ENCODE measurements at regions not wholly inside any gene's neighbourhood (a gene's known extent, or its start where the extent isn't known, plus 50 kb on each side); places are given as distances from the start of the nearest gene placed in this dataset.
A peak's percentile ranks its signal among the peaks of the same experiment; 100 is the strongest.

- in situ Hi-C loops (cut with MboI), result no loop called here
- Histone ChIP-seq H3K9ac (ENCODE audit: insufficient read depth in 1 of 2, low read depth in 2 of 2, low read length in 2 of 2) (no peak overlapping the region), H3K79me2 (ENCODE audit: control insufficient read depth, insufficient read depth, low read length) (no peaks in the 10 kb centered on the region), H2AFZ (ENCODE audit: low read depth, low read length) (no peak overlapping the region), H3K9me1 (ENCODE audit: control insufficient read depth, insufficient read depth, low read length) (no peaks in the 10 kb centered on the region), H3K4me1 (replicated peaks in 1 of 2; ENCODE audit: control insufficient read depth in 2 of 2, insufficient read depth in 2 of 2, low read length in 2 of 2) (no peaks in the 10 kb centered on the region), H3K36me3 (ENCODE audit: control insufficient read depth, insufficient read depth, low read length) (no peaks in the 10 kb centered on the region), H3K4me2 (ENCODE audit: insufficient read depth, low read length) (no peak overlapping the region), H3K9me3 (replicated peaks; ENCODE audit: control insufficient read depth, insufficient read depth, low read depth, low read length) (no peaks in the 10 kb centered on the region), H4K20me1 (replicated peaks; ENCODE audit: control insufficient read depth, insufficient read depth, low read length) (no peaks in the 10 kb centered on the region), H3K27me3 (ENCODE audit: control insufficient read depth in 2 of 2, insufficient read depth in 2 of 2, low read length in 2 of 2) (peaks cover 7 to 12% of the 10 kb centered on the region in 2 experiments; a peak in 3 of 5 replicates), H3K4me3 (no peak overlapping the region), H3K27ac (ENCODE audit: extremely low read depth, low read depth, low read length) (no peak overlapping the region)
- no peak for DNase-seq (ENCODE audit: extremely low read depth in 1 of 4, low spot score in 3 of 4)
- ChIA-PET POLR2A (interaction anchor here (0.6 to 1.2 kb wide), 2 partner anchors 137 to 338 kb away, joined by 3 to 4 read pairs; no protein-coding TSS in a partner anchor), CTCF (ENCODE audit: low intra/inter-chr PET ratio) (no interaction called here)
- TF ChIP-seq RCOR1 (IDR thresholded peaks at IDR 0.05; ENCODE audit: borderline replicate concordance in 1 of 2, low read depth in 2 of 2, low read length in 2 of 2), result peak in 1 of 2 experiments; percentile 29; a peak in 1 of 4 replicates
- TF ChIP-seq ZNF384 (IDR thresholded peaks at IDR 0.05; ENCODE audit: low read depth, low read length), result no peak
- no peak for TF ChIP-seq REST (IDR thresholded peaks at IDR 0.05; ENCODE audit: borderline replicate concordance)
- TF ChIP-seq REST (CRISPR knock-in tag; IDR thresholded peaks at IDR 0.05; ENCODE audit: low read depth), result no peak
- peak; percentile 71 for TF ChIP-seq PKNOX1 (IDR thresholded peaks at IDR 0.05)
- TF ChIP-seq NRF1 (conservative IDR thresholded peaks at IDR 0.05 in 1 of 2, IDR thresholded peaks at IDR 0.05 in 1 of 2), result no peak
- no peak for TF ChIP-seq ZNF431 (CRISPR knock-in tag; IDR thresholded peaks at IDR 0.05)
- no peak for TF ChIP-seq SMARCC2 (IDR thresholded peaks at IDR 0.05; ENCODE audit: low read depth)
- TF ChIP-seq NFE2L1 (tag; IDR thresholded peaks at IDR 0.05; ENCODE audit: borderline replicate concordance, low read depth), result no peak
- no peak for TF ChIP-seq ZNF311 (CRISPR knock-in tag; IDR thresholded peaks at IDR 0.05)
- TF ChIP-seq TEAD1 (CRISPR knock-in tag; IDR thresholded peaks at IDR 0.05), result no peak
- TF ChIP-seq BMI1 (IDR thresholded peaks at IDR 0.05; ENCODE audit: low read length), result 0 out of 2 replicates have a peak, but pooled peaks have one; percentile 13
- TF ChIP-seq ZNF668 (CRISPR knock-in tag; IDR thresholded peaks at IDR 0.05), result no peak
- ATAC-seq, result no peak
- no TSS peak for BruUV-seq (replicated peaks)
- WGBS (ENCODE audit: insufficient coverage, low coverage, missing lambda C conversion rate), result 4% methylated on average over 3 of the region's 6 CpGs
- intact Hi-C loops (cut with micrococcal nuclease), result no loop called here
- no peak for FAIRE-seq
Measured at GRCh38 chr5:142522983-142523382, 162.9 kb downstream of the FGF1 start.

Measured in K562 (cell line).